A673 (cell line): ENCODE measurements at regions not wholly inside any gene's neighbourhood (a gene's known extent, or its start where the extent isn't known, plus 50 kb on each side); places are given as distances from the start of the nearest gene placed in this dataset.

ENCODE experiments used
- BruUV-seq: library from RNA; stranded (reverse); fragments of 400-500 nt; replicated peaks from 2 replicates; lab custom pipeline; 2021; lab: Mats Ljungman, UMichigan
- CTCF ChIA-PET: fragments of 300-600 bp; sonication (Branson Sonifier 250); formaldehyde crosslinking; loops from one replicate; lab custom pipeline; 2022; ENCODE audit warnings: antibody characterized with exemption; lab: Charles Lee
- POLR2A ChIA-PET: fragments of 300-600 bp; sonication (Branson Sonifier 250); formaldehyde crosslinking; loops from one replicate; lab custom pipeline; 2022; ENCODE audit warnings: antibody characterized with exemption; ENCODE audit not compliant: low non-redundant PET; lab: Charles Lee
- DNase-seq: peaks from one replicate; pipeline ENCODE4 v3.0.0-alpha.2; 2015; ENCODE audit warnings: low spot score
- H3K27ac ChIP-seq: fragments of 200-600 bp; sonication (generic); 2 replicates; pipeline ENCODE4 v1.5.1; 2016; ENCODE audit warnings: mixed run types, low read depth, mild to moderate bottlenecking, mixed read lengths, antibody characterized with exemption, low read length; ENCODE audit not compliant: poor library complexity, severe bottlenecking
- H3K27me3 ChIP-seq: fragments of 200-600 bp; sonication (generic); replicated peaks from 2 replicates; pipeline ENCODE4 v1.6.1; 2017; ENCODE audit warnings: mixed run types, low read depth, mild to moderate bottlenecking, mixed read lengths, antibody characterized with exemption, low read length; ENCODE audit not compliant: insufficient read depth, poor library complexity
- H3K36me3 ChIP-seq: fragments of 200-600 bp; sonication (generic); 2 replicates; pipeline ENCODE4 v1.6.1; 2016; ENCODE audit warnings: mixed run types, mild to moderate bottlenecking, mixed read lengths, antibody characterized with exemption, low read length; ENCODE audit not compliant: insufficient read depth, poor library complexity, severe bottlenecking
- H3K4me1 ChIP-seq: fragments of 200-600 bp; sonication (generic); 2 replicates; pipeline ENCODE4 v1.6.1; 2017; ENCODE audit warnings: mixed run types, mild to moderate bottlenecking, mixed read lengths, antibody characterized with exemption, low read length; ENCODE audit not compliant: insufficient read depth, poor library complexity, severe bottlenecking
- H3K4me3 ChIP-seq: fragments of 200-600 bp; sonication (generic); 2 replicates; pipeline ENCODE4 v1.5.1; 2016; ENCODE audit warnings: low read depth, mixed run types, mild to moderate bottlenecking, mixed read lengths, low read length; ENCODE audit not compliant: poor library complexity, severe bottlenecking
- H3K9me3 ChIP-seq: fragments of 200-600 bp; sonication (generic); 2 replicates; pipeline ENCODE4 v1.6.1; 2016; ENCODE audit warnings: mixed run types, low read depth, mild to moderate bottlenecking, mixed read lengths, antibody characterized with exemption, low read length; ENCODE audit not compliant: poor library complexity, severe bottlenecking
- CTCF ChIP-seq: fragments of 300-800, 200-600 bp; sonication (generic); conservative IDR thresholded peaks from 2 replicates; pipeline ENCODE4 v1.5.1; 2017; ENCODE audit warnings: low read depth, mild to moderate bottlenecking, antibody characterized with exemption, low read length, moderate library complexity, mixed read lengths
- EZH2 ChIP-seq: fragments of 200-600 bp; sonication (generic); IDR thresholded peaks from 2 replicates; pipeline ENCODE4 v1.6.1; 2017; ENCODE audit warnings: borderline replicate concordance, low read depth, mild to moderate bottlenecking, mixed read lengths, antibody characterized with exemption, low read length; ENCODE audit not compliant: poor library complexity, severe bottlenecking
- intact Hi-C: fragments of 100-400 bp; cut with micrococcal nuclease; formaldehyde crosslinking; loops from one replicate; pipeline ENCODE4 v1.10.0; 2022; ENCODE audit not compliant: unreplicated experiment

DNA sequence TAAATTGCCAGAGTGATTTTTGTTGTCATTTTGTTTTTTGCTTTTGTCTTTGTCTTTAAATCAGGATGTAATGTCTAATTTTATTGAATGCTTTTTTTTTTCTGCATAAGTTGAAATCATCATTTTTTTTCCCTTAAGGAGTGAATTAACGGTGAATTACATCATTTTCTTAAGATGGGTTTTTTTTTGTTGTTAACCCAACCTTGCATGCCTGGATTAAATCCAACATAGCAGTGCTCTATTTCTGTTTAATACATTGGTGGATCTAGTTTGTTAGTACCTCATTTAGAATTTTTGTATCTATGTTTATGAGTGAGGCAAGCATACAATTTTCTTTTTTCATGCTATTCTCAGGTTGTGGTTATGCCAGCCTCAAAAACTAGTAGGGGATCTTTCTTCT is 186.4 kb upstream of the TMC3 start:
- TF ChIP-seq CTCF (no peak), EZH2 (no peak)
- no peaks in the 10 kb centered on the region for H3K36me3 ChIP-seq
- H3K27me3 ChIP-seq = peaks cover 4% of the 10 kb centered on the region
- ChIA-PET CTCF (no interaction called here), POLR2A (no interaction called here)
- intact Hi-C loops = no loop called here
- H3K9me3 ChIP-seq = no peaks in the 10 kb centered on the region
- no peaks in the 10 kb centered on the region for H3K4me1 ChIP-seq
- no peak for DNase-seq
- H3K4me3 ChIP-seq = no peak overlapping the region
- BruUV-seq = no TSS peak
- no peak overlapping the region for H3K27ac ChIP-seq

DNA sequence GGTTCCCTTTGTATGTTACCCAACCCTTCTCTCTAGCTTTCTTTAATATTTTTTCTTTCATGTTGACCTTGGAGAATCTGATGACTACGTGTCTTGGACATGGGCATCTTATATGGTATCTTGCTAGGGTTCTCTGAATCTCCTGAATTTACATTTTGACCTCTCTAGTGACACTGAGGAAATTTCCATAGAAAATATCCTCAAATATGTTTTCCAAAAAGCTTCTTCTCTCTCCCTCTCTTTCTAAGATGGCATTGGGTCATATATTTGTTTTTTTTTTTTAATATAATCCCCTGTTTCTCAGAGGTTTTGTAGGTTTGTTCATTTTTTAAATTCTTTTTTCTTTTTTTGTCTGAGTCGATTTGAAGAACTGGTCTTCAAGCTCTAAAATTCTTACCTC is 184.0 kb upstream of the TMC3 start:
- no TSS peak for BruUV-seq
- intact Hi-C loops = no loop called here
- Histone ChIP-seq H3K4me3 (no peak overlapping the region), H3K4me1 (no peaks in the 10 kb centered on the region), H3K36me3 (no peaks in the 10 kb centered on the region), H3K27me3 (peaks cover 4% of the 10 kb centered on the region), H3K9me3 (no peaks in the 10 kb centered on the region), H3K27ac (no peak overlapping the region)
- TF ChIP-seq CTCF (no peak), EZH2 (no peak)
- ChIA-PET POLR2A (no interaction called here), CTCF (no interaction called here)
- no peak for DNase-seq

DNA sequence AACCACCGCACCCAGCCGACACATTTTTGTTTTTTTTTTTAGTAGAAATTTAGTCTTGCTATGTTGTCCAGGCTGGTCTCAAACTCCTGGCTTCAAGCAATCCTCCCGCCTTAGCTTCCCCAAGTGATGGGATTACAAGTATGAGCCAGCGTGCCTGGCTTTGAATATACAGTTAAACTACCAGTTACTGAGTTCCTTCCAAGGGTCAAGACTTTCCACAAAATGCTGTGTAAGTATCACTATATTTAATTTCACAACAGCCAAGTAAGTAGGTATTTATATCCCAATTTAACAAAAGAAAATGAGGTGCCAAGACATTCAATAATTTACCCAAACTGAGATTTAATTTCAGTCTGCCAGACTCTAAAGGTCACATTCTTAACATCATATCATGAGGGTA is 181.3 kb upstream of the TMC3 start:
- ChIA-PET POLR2A (no interaction called here), CTCF (no interaction called here)
- H3K27ac ChIP-seq = no peak overlapping the region

More for the DNA sequence above, 181.3 kb upstream of the TMC3 start:
- intact Hi-C loops = no loop called here
- TF ChIP-seq CTCF (no peak), EZH2 (no peak)
- Histone ChIP-seq H3K27me3 (no peaks in the 10 kb centered on the region), H3K36me3 (no peaks in the 10 kb centered on the region), H3K4me1 (no peaks in the 10 kb centered on the region), H3K9me3 (no peaks in the 10 kb centered on the region), H3K4me3 (no peak overlapping the region)
- no peak for DNase-seq
- BruUV-seq = no TSS peak
